NT2/D1 (cell line): ENCODE measurements at regions not wholly inside any gene's neighbourhood (a gene's known extent, or its start where the extent isn't known, plus 50 kb on each side); places are given as distances from the start of the nearest gene placed in this dataset.

Experiments
- SUZ12 ChIP-seq: IDR thresholded peaks from 2 replicates; pipeline ENCODE4 v1.6.1; 2011; ENCODE audit not compliant: insufficient read length, insufficient read depth; ENCODE audit errors: extremely low read depth
- YY1 ChIP-seq: IDR thresholded peaks from 2 replicates; pipeline ENCODE4 v1.6.1; 2011; ENCODE audit not compliant: insufficient read length, insufficient read depth
- ZNF274 ChIP-seq: IDR thresholded peaks from 2 replicates; pipeline ENCODE4 v1.6.1; 2011; ENCODE audit warnings: mild to moderate bottlenecking, low read depth, low read length

DNA sequence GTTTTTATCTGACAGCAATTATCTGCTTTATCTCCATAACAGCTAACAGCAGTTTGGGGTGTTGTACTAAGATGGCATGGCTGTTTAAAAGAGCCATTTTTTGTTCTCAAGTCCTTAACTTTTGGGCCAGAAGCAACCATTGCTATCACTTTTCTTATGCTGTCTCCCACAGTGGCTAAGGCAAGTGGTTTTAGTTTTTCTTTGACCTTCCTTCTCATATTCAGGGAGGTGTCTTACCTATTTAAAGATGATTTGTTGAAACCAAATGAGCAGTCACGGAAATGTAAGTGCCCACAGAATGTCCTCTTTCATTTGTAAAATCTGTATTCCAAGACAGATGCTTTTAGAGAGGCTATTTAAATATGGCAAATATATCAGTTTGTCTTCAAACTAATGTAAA lies 96.8 kb upstream of the USP15 start:
- TF ChIP-seq SUZ12: no peak
- no peak for TF ChIP-seq ZNF274
- no peak for TF ChIP-seq YY1
